HEK293T (cell line): ENCODE measurements at regions not wholly inside any gene's neighbourhood (a gene's known extent, or its start where the extent isn't known, plus 50 kb on each side); places are given as distances from the start of the nearest gene placed in this dataset.

Source experiments
- ARNT ChIP-seq: fragments of 450-650 bp; IDR thresholded peaks from 2 replicates; pipeline ENCODE4 v1.6.1; 2017; ENCODE audit warnings: mild to moderate bottlenecking
- BHLHE40 ChIP-seq: fragments of 450-650 bp; IDR thresholded peaks from 2 replicates; pipeline ENCODE4 v1.6.1; 2016; ENCODE audit warnings: mild to moderate bottlenecking, moderate library complexity, borderline replicate concordance
- CTBP1 ChIP-seq: fragments of 450-650 bp; IDR thresholded peaks from 2 replicates; pipeline ENCODE4 v1.6.1; 2016; ENCODE audit warnings: borderline replicate concordance
- ELF4 ChIP-seq: fragments of 450-650 bp; IDR thresholded peaks from 2 replicates; pipeline ENCODE4 v1.6.1; 2017; ENCODE audit warnings: antibody characterized with exemption
- FOXA1 ChIP-seq: fragments of 450-650 bp; IDR thresholded peaks from 2 replicates; pipeline ENCODE4 v1.6.1; 2016; ENCODE audit warnings: mild to moderate bottlenecking
- FOXK2 ChIP-seq: fragments of 450-650 bp; IDR thresholded peaks from 2 replicates; pipeline ENCODE4 v1.6.1; 2016; ENCODE audit warnings: mild to moderate bottlenecking
- FOXM1 ChIP-seq: fragments of 450-650 bp; IDR thresholded peaks from 2 replicates; pipeline ENCODE4 v1.6.1; 2017; ENCODE audit warnings: mild to moderate bottlenecking, borderline replicate concordance
- HDGF ChIP-seq: fragments of 450-650 bp; IDR thresholded peaks from 2 replicates; pipeline ENCODE4 v1.6.1; 2017; ENCODE audit warnings: antibody characterized with exemption, borderline replicate concordance
- L3MBTL2 ChIP-seq: fragments of 450-650 bp; conservative IDR thresholded peaks from 2 replicates; pipeline ENCODE4 v1.6.1; 2016; ENCODE audit warnings: mild to moderate bottlenecking
- NFRKB ChIP-seq: fragments of 450-650 bp; IDR thresholded peaks from 2 replicates; pipeline ENCODE4 v1.6.1; 2016; ENCODE audit warnings: mild to moderate bottlenecking, moderate library complexity
- PKNOX1 ChIP-seq: fragments of 450-650 bp; IDR thresholded peaks from 2 replicates; pipeline ENCODE4 v1.6.1; 2016
- SP1 ChIP-seq: fragments of 450-650 bp; IDR thresholded peaks from 2 replicates; pipeline ENCODE4 v1.6.1; 2017
- SUZ12 ChIP-seq: fragments of 450-650 bp; IDR thresholded peaks from 2 replicates; pipeline ENCODE4 v1.6.1; 2016; ENCODE audit warnings: mild to moderate bottlenecking
- TARDBP ChIP-seq: fragments of 450-650 bp; IDR thresholded peaks from 2 replicates; pipeline ENCODE4 v1.6.1; 2016

- TF ChIP-seq FOXK2 = no peak
- no peak for TF ChIP-seq BHLHE40
- TF ChIP-seq L3MBTL2 = no peak
- TF ChIP-seq CTBP1 = no peak
- TF ChIP-seq ELF4 = no peak
- TF ChIP-seq SP1 = no peak
- no peak for TF ChIP-seq FOXM1
- no peak for TF ChIP-seq SUZ12
- TF ChIP-seq HDGF = no peak
- no peak for TF ChIP-seq ARNT
- TF ChIP-seq FOXA1 = no peak
- TF ChIP-seq PKNOX1 = no peak
- TF ChIP-seq TARDBP = no peak
- TF ChIP-seq NFRKB = no peak
Observed at GRCh38 chr2:7472465-7472864, 555.3 kb downstream of the RNF144A start.
